ENCODE measurements at regions not wholly inside any gene's neighbourhood (a gene's known extent, or its start where the extent isn't known, plus 50 kb on each side); places are given as distances from the start of the nearest gene placed in this dataset.

- TF ChIP-seq ZFX (IDR thresholded peaks at IDR 0.05) (peak; percentile 36; the same call in 1 of the 2 replicates), CTCF (conservative IDR thresholded peaks at IDR 0.05) (peak; percentile 65)
- peak overlapping the region; percentile 88 for H3K27ac ChIP-seq
These were observed 52.2 kb upstream of the SEC14L1 start for GRCh38 chr17:77088455-77089123.

DNA sequence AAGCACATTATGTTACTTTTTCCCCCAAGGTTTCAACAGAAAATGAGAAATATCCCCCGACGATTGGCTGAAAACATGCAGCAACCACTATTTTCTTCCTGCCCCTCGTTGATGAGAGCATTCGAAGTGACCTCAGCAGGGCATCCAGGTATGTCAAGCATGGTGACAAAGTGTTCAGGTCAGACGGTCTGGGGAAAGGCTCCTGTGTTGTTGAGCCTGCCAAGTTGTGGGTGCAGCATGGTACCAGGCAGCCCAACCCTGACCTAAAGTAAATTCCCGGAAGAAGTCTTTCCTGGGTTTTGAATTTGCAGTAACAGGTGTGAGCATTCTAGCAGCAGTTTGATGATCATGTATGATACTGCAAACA is 51.7 kb upstream of the SEC14L1 start:
- TF ChIP-seq ZFX (IDR thresholded peaks at IDR 0.05), result no peak
- peak overlapping the region; percentile 88 for H3K27ac ChIP-seq

DNA sequence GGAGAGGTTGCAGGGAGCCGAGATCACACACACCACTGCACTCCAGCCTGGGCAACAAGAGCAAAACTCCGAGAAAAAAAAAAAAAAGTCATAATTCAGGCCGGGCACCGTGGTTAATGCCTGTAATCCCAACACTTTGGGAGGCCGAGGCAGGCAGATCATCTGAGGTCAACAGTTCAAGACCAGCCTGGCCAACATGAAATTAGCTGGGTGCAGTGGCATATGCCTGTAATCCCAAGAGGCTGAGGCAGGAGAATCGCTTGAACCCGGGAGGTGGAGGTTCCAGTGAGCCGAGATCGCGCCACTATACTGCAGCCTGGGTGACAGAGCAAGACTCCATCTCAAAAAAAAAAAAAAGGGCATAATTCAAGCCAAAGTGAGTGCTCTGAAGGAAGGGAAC is 50.8 kb upstream of the SEC14L1 start:
- H3K27ac ChIP-seq, result peak overlapping the region; percentile 88; the same call in 1 of the 2 replicates

GRCh38 chr17:77090476-77090875 is 50.3 kb upstream of the SEC14L1 start:
- no peak overlapping the region for H3K27ac ChIP-seq
- no peak for TF ChIP-seq CTCF (conservative IDR thresholded peaks at IDR 0.05)
- no peak for TF ChIP-seq ZFX (IDR thresholded peaks at IDR 0.05)

Data from C4-2B (cell line).